T-cell (primary cell): ENCODE measurements at regions not wholly inside any gene's neighbourhood (a gene's known extent, or its start where the extent isn't known, plus 50 kb on each side); places are given as distances from the start of the nearest gene placed in this dataset.
"Not testable (repeated sequence)": the region's sequence is repeated elsewhere in the genome, so short reads cannot be mapped to it uniquely, and the experiment has no call there.

Experiments
- ATAC-seq, 4 experiments: fragments of 200-7000 bp in 3 of 4; fragments of 150-1000 bp in 1 of 4; cut with Tn5 transposase; replicated peaks in 1 of 4; 1 replicate in 3 of 4; 2 replicates in 1 of 4; pipeline ENCODE4 v1.10.0; 2021; ENCODE audit warnings: moderate library complexity in 3 of 4, mild to moderate bottlenecking in 2 of 4, moderate number of reproducible peaks in 1 of 4
- CTCF ChIA-PET, 2 donors: fragments of 300-600 bp; sonication (Branson Sonifier 250); formaldehyde crosslinking; loops; one replicate each; lab custom pipeline; 2022; ENCODE audit warnings: antibody characterized with exemption in 2 of 2; lab: Charles Lee
- POLR2A ChIA-PET, 2 donors: fragments of 300-600 bp; sonication (Branson Sonifier 250); formaldehyde crosslinking; loops; one replicate each; lab custom pipeline; 2022; ENCODE audit warnings: antibody characterized with exemption in 2 of 2; lab: Charles Lee
- DNase-seq, 35 experiments: peaks; one replicate each; pipeline versions ENCODE4 v3.0.0 to v3.0.0-alpha.2; 2013 to 2023
- H3K27ac ChIP-seq: one replicate; pipeline ENCODE4 v1.5.1; 2013; ENCODE audit warnings: low read length
- H3K27me3 ChIP-seq, 2 experiments: replicated peaks in 1 of 2; 1 replicate in 1 of 2; 2 replicates in 1 of 2; pipeline versions ENCODE4 v1.6.1 to v1.7.0; 2013; ENCODE audit warnings: low read length in 1 of 2, mixed read lengths in 1 of 2; ENCODE audit not compliant: control insufficient read depth in 2 of 2, insufficient read depth in 2 of 2; ENCODE audit errors: extremely low read depth in 1 of 2
- H3K36me3 ChIP-seq, 2 donors: 1 replicate in 1 of 2; 2 replicates in 1 of 2; pipeline versions ENCODE4 v1.6.1 to v1.7.0; 2013; ENCODE audit warnings: low read length in 1 of 2; ENCODE audit not compliant: control insufficient read depth in 2 of 2, insufficient read depth in 1 of 2; ENCODE audit errors: extremely low read depth in 1 of 2
- H3K4me1 ChIP-seq, 2 experiments: 1 replicate in 1 of 2; 2 replicates in 1 of 2; pipeline versions ENCODE4 v1.6.1 to v1.7.0; 2013; ENCODE audit warnings: low read length in 2 of 2, mixed read lengths in 1 of 2; ENCODE audit not compliant: insufficient read depth in 2 of 2, control insufficient read depth in 1 of 2; ENCODE audit errors: extremely low read depth in 1 of 2
- H3K4me3 ChIP-seq, 2 donors: 1 replicate in 1 of 2; 2 replicates in 1 of 2; pipeline versions ENCODE4 v1.5.1 to v1.7.0; 2013; ENCODE audit warnings: mild to moderate bottlenecking in 2 of 2, low read length in 1 of 2, moderate library complexity in 1 of 2; ENCODE audit not compliant: control insufficient read depth in 1 of 2; ENCODE audit errors: extremely low read depth in 1 of 2
- H3K9me3 ChIP-seq: 2 replicates; pipeline ENCODE4 v1.7.0; 2013
- H3K27ac Mint-ChIP-seq, 2 donors: one replicate each; pipeline ENCODE4 v1.8.0; 2020 to 2021; ENCODE audit warnings: mild to moderate bottlenecking in 2 of 2, mixed read lengths in 2 of 2
- H3K27me3 Mint-ChIP-seq, 2 donors: one replicate each; pipeline ENCODE4 v1.8.0; 2021 to 2022; ENCODE audit warnings: mixed read lengths in 2 of 2
- H3K36me3 Mint-ChIP-seq: one replicate; pipeline ENCODE4 v1.8.0; 2021; ENCODE audit warnings: mixed read lengths
- H3K4me1 Mint-ChIP-seq, 3 donors: one replicate each; pipeline ENCODE4 v1.8.0; 2020 to 2022; ENCODE audit warnings: mixed read lengths in 3 of 3, mild to moderate bottlenecking in 1 of 3
- H3K4me3 Mint-ChIP-seq, 3 donors: one replicate each; pipeline ENCODE4 v1.8.0; 2020 to 2022; ENCODE audit warnings: mild to moderate bottlenecking in 3 of 3, mixed read lengths in 3 of 3, moderate library complexity in 3 of 3
- H3K9me3 Mint-ChIP-seq, 3 donors: one replicate each; pipeline ENCODE4 v1.8.0; 2020 to 2022; ENCODE audit warnings: mixed read lengths in 3 of 3
- WGBS: methylation state at CpG from one replicate; pipeline ENCODE4 v1.1.5; 2013; ENCODE audit warnings: missing lambda C conversion rate; ENCODE audit not compliant: insufficient coverage; 5-methylcytosine and 5-hydroxymethylcytosine counted together

DNA sequence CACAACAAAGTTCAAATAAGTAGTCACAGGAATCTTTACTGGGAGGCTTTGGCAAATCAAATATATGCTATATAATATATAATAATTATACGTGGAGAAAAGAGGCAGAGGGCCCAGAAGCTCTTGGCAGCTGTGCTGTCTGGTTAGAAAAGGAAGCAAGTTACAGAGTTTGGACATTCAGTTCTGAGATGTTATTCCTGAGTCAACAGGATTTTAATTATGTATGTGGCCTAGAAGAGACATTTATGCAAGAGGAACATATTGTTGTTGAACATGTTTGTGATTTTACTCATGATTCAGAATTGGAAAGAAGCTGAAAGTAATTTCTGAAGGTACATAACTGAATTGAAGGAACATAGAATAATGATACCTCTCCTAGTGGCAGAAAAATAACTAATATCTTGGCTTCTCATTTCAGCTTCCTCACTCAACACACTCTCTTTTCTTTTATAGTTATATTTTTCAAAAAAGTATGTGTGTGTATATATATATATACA lies 79.7 kb upstream of the GPR89A start:
- H3K36me3 Mint-ChIP-seq, DNase-seq, CTCF ChIA-PET, ATAC-seq, POLR2A ChIA-PET, H3K4me3 Mint-ChIP-seq, H3K9me3 ChIP-seq, H3K4me1 Mint-ChIP-seq, H3K27ac Mint-ChIP-seq, H3K9me3 Mint-ChIP-seq, H3K36me3 ChIP-seq, H3K4me3 ChIP-seq, H3K4me1 ChIP-seq, H3K27me3 ChIP-seq, H3K27ac ChIP-seq: not testable (repeated sequence)
- no CpG with 5 or more reads among the region's 1 CpG for WGBS
- peaks cover 5 to 12% of the 10 kb centered on the region in 2 donors for H3K27me3 Mint-ChIP-seq

DNA sequence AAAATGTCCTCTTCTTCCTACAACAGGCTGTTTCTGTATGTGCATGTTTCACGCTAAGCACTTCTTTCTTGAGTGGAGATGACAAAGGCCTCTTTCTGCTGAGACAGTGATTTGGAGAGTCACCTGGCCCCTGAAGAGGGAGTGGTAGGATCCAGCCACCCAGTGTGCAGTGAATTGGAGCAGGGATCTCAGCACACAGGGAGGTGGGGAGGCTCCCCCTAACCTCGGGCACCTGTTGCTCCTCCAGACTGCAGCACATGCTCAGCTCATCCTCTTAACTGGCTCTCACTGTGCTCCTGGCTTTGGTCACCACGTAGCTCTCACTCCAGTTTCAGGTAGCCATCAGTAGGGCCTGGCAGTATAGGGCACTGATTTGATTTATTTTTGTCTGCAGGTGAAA lies 87.6 kb upstream of the GPR89A start:
- H3K27me3 Mint-ChIP-seq: peaks cover 16 to 29% of the 10 kb centered on the region in 2 donors
- H3K4me3 ChIP-seq, POLR2A ChIA-PET, CTCF ChIA-PET, H3K4me3 Mint-ChIP-seq, H3K4me1 Mint-ChIP-seq, H3K27ac Mint-ChIP-seq, H3K27ac ChIP-seq, H3K36me3 Mint-ChIP-seq, DNase-seq, H3K9me3 Mint-ChIP-seq, H3K4me1 ChIP-seq, H3K9me3 ChIP-seq, ATAC-seq, H3K27me3 ChIP-seq, H3K36me3 ChIP-seq: not testable (repeated sequence)
- 67% methylated on average over 1 of the region's 3 CpGs for whole genome bisulfite sequencing

DNA sequence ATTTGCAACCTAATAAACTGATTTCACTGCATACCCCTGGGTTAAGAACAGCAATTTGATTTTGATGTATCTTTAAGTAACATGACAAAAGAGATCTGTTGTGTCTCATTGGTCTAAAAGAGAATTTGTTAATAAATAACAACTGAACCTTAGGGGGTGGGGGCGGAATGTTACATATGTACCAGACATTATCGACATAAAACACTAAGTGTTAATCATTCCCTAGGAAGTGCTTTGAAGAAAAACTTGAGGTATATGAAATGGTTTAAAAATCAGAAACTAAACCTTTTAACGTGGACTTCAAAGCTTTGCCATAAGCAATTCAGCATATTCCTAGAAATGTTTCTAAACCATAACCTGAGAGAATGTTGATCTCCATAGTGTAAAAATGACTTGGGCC lies 88.5 kb upstream of the GPR89A start:
- peaks cover 13 to 29% of the 10 kb centered on the region in 2 donors for H3K27me3 Mint-ChIP-seq
- H3K9me3 ChIP-seq, H3K4me1 ChIP-seq, H3K27ac ChIP-seq, H3K9me3 Mint-ChIP-seq, POLR2A ChIA-PET, H3K36me3 ChIP-seq, ATAC-seq, H3K36me3 Mint-ChIP-seq, H3K4me1 Mint-ChIP-seq, DNase-seq, H3K27ac Mint-ChIP-seq, H3K4me3 ChIP-seq, H3K27me3 ChIP-seq, H3K4me3 Mint-ChIP-seq, CTCF ChIA-PET: not testable (repeated sequence)
- WGBS: no CpG with 5 or more reads among the region's 3 CpGs

DNA sequence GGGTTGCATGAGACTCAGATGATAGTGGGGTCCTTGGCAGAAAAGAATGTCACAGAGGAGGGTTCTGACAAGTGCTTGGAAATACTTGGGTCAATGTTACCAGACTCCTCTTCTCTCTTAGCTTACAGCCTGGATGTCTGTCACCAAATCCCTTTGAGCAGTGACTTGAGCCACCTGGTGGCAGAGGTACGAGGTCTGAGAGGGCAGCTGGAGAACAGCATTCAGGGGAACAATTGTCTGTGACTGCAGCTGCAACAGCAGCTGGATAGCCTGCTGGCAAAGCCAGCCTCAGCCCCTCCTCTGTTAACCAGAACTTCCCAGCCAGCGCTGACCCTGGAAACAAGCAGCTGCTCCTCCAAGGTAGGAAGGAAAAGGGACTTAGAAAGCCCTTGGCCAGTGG lies 87.6 kb upstream of the NBPF20 start:
- H3K9me3 Mint-ChIP-seq, H3K36me3 Mint-ChIP-seq, H3K27me3 ChIP-seq, H3K27ac Mint-ChIP-seq, H3K9me3 ChIP-seq, H3K27ac ChIP-seq, CTCF ChIA-PET, H3K4me3 Mint-ChIP-seq, H3K4me1 Mint-ChIP-seq, POLR2A ChIA-PET, ATAC-seq, H3K36me3 ChIP-seq, H3K4me3 ChIP-seq, H3K4me1 ChIP-seq: not testable (repeated sequence)
- WGBS: no CpG with 5 or more reads among the region's 2 CpGs
- H3K27me3 Mint-ChIP-seq: peaks cover 8 to 15% of the 10 kb centered on the region in 2 donors
- peak in 4 of 35 experiments; percentile 3 to 17 (median 4) for DNase-seq

DNA sequence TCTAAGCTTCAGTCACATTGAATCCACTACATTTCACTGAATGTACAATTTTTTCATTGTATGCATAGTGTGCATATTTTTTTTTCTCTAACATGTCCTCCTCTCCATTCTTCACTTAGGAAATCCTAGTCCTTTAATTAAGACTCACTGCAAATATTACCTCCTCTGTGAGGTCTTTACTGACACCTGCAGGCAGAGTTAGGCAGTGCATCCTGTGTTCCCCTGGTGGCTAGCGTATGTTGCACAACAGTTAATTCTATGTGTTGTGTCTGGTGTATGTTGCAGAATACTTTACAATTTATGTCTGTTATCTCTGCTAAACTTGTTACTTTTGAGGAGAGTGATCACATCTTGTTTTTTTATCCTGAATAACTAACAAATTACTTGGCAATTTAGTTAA lies 82.7 kb upstream of the NBPF20 start:
- H3K4me3 ChIP-seq, H3K27me3 ChIP-seq, H3K27ac ChIP-seq, H3K36me3 ChIP-seq, H3K9me3 Mint-ChIP-seq, H3K4me3 Mint-ChIP-seq, H3K9me3 ChIP-seq, H3K27ac Mint-ChIP-seq, H3K36me3 Mint-ChIP-seq, POLR2A ChIA-PET, CTCF ChIA-PET, H3K4me1 ChIP-seq, DNase-seq, H3K4me1 Mint-ChIP-seq, H3K27me3 Mint-ChIP-seq: not testable (repeated sequence)
- no CpG with 5 or more reads among the region's 1 CpG for WGBS
- peak; percentile 51 to 78 (median 72) for ATAC-seq

DNA sequence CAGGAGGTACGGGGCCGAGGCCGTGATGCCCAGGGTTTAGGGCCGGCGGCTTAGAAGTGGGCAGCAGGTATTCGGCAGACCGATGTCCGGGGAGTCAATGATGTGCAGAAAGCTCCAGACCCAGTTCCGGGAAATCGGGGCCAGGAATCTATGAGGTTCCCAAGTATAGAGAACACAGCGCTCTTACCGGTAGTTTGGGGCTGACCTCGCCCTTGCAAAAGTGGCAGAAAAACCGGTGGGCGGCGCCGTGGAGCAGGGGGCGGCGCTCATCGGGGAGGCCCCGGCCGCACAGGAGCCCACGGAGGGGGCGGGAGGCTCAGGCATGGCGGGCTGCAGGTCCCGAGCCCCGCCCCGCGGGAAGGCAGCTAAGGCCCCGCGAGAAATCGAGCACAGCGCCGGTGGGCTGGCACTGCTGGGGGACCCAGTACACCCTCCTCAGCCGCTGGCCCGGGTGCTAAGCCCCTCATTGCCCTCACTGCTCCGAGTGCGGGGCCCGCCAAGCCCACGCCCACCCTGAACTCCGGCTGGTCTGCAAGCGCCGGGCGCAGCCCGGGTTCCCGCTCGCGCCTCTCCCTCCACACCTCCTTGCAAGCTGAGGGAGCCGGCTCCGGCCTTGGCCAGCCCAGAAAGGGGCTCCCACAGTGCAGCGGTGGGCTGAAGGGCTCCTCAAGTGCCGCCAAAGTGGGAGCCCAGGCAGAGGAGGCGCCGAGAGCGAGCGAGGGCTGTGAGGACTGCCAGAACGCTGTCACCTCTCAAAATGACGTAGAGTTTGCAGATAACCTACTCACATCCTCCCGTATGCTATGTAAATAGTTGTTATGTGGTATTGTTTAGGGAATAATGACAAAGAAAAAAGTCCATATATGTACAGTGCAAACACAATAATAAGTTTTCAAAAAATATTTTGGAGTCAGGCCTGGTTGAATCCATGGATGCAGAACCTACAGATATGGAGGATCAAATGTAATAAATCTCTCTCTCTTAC lies 80.6 kb upstream of the NBPF20 start:
- H3K4me1 ChIP-seq, H3K36me3 Mint-ChIP-seq, H3K36me3 ChIP-seq, H3K27ac Mint-ChIP-seq, H3K4me3 Mint-ChIP-seq, H3K27ac ChIP-seq, H3K4me1 Mint-ChIP-seq, H3K9me3 Mint-ChIP-seq, H3K27me3 ChIP-seq, DNase-seq, CTCF ChIA-PET, POLR2A ChIA-PET, H3K4me3 ChIP-seq, H3K9me3 ChIP-seq, H3K27me3 Mint-ChIP-seq: not testable (repeated sequence)
- no CpG with 5 or more reads among the region's 59 CpGs for WGBS
- ATAC-seq: peak; percentile 76 to 81 (median 79)
